GM12865 (cell line): ENCODE measurements at regions not wholly inside any gene's neighbourhood (a gene's known extent, or its start where the extent isn't known, plus 50 kb on each side); places are given as distances from the start of the nearest gene placed in this dataset.
A peak's percentile ranks its signal among the peaks of the same experiment; 100 is the strongest.

ENCODE experiments used
- DNase-seq: peaks from one replicate; pipeline ENCODE4 v3.0.0; 2010; ENCODE audit warnings: low read depth
- H3K4me3 ChIP-seq: 2 replicates; pipeline ENCODE4 v1.5.1; 2011; ENCODE audit warnings: mild to moderate bottlenecking, low read depth, low read length, control low read depth
- TF ChIP-seq, protein P1 (sequence below): IDR thresholded peaks from 2 replicates; pipeline ENCODE4 v1.5.1; 2011; ENCODE audit warnings: low read length, control low read depth, low read depth, inconsistent platforms; ENCODE audit not compliant: insufficient read depth; ENCODE audit errors: missing control alignments

DNA sequence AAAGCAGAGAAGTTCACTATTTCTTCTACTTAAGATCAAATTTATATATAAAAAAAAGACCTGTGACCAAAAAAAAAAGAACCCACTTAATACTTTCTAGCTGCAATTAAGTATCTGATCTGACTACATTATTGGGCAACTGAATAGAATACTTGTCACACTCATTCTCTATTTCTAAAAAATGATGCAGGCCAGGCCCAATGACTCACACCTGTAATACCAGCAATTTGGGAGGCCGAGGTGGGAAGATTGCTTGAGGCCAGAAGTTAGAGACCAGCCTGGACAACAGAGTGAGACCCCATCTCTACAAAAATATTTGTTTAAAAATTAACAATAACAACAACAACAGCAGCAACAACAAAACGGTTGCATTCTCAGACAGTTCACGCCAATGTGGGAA is 108.8 kb upstream of the BMP2K start:
- TF ChIP-seq, protein P1, sequence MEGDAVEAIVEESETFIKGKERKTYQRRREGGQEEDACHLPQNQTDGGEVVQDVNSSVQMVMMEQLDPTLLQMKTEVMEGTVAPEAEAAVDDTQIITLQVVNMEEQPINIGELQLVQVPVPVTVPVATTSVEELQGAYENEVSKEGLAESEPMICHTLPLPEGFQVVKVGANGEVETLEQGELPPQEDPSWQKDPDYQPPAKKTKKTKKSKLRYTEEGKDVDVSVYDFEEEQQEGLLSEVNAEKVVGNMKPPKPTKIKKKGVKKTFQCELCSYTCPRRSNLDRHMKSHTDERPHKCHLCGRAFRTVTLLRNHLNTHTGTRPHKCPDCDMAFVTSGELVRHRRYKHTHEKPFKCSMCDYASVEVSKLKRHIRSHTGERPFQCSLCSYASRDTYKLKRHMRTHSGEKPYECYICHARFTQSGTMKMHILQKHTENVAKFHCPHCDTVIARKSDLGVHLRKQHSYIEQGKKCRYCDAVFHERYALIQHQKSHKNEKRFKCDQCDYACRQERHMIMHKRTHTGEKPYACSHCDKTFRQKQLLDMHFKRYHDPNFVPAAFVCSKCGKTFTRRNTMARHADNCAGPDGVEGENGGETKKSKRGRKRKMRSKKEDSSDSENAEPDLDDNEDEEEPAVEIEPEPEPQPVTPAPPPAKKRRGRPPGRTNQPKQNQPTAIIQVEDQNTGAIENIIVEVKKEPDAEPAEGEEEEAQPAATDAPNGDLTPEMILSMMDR, result no peak
- DNase-seq, result no peak
- H3K4me3 ChIP-seq, result no peak overlapping the region

DNA sequence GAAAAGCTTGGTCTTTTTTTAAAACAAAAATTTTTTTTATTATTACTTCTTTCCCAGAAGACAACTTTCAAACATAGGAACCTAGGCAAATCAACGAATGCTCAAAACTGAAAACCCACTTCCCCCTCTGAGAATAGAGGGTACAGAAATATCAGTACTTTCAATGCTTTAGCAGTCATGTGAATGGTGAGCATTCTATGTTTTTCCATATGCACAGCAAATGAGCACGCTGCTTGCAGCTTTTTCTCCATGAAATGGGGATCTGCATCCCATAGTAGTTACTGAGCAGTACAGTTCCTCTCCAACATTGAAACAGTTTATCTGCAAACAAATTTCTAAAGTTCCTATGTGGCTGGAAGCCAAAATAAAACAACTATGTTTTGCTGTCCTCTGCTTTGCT is 108.4 kb upstream of the BMP2K start:
- no peak overlapping the region for H3K4me3 ChIP-seq
- DNase-seq, result peak; percentile 59
- TF ChIP-seq, protein P1, result no peak

DNA sequence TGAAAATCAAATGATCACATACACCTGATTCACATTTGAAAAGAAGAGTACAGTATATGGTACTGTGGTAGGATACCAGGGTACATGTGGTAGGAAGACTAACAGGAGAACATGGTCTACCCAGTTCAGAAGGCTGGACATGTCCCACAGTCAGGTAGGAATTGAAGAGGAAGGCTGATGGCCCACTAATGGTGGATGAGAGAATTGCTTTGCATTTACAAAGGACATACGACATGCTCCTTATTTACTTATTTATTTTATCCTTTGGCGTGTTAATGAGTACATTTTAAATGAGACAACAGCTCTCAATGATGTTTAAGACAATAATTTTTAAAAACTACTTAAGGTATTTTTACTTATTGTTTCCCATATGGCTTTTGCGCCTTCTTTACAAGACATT is 106.7 kb upstream of the BMP2K start:
- TF ChIP-seq, protein P1, result peak; percentile 16
- DNase-seq, result peak; percentile 22
- no peak overlapping the region for H3K4me3 ChIP-seq

DNA sequence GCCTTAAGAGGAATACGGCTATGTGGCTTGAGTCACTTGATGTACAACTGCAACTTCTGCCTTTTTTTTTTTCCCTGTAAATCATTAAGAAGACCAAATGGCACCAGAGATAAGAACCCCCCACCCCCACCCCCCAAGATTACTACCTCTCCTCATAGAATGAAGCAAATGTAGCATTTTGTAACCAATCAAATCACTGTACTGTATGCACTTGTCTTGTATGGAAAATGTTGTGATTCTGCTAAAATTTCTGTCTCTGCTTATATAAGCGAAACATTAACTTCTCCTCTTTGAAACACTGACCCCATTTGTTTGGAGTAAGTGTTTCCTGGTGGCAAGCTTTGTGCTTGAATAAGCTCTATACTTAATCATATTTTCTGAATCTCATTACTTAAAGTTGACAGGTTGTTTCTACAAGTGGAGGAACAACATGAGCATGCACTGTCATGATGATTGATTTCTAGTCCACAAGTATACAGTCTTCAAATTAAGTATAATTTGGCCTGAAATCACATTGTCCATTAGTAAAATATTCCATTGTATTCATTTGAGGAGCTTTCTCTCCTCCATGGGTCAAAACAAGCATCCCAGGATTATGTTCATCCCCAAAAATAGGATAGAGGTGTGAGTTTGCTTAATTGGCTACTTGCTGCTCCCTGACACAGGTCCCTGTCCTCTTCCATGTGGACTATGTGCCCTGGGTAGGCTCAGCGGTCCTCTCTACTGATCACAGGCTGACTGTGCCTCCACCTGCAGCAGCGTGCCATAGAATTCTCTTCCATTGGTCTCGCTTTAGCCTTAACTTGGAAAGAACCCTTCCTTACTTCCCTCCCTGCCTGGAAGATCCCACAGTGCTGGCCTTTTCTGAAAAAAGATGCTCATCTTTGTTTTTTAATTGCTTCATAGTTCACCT is 104.0 kb upstream of the BMP2K start:
- H3K4me3 ChIP-seq, result no peak overlapping the region
- no peak for DNase-seq
- TF ChIP-seq, protein P1, result no peak

DNA sequence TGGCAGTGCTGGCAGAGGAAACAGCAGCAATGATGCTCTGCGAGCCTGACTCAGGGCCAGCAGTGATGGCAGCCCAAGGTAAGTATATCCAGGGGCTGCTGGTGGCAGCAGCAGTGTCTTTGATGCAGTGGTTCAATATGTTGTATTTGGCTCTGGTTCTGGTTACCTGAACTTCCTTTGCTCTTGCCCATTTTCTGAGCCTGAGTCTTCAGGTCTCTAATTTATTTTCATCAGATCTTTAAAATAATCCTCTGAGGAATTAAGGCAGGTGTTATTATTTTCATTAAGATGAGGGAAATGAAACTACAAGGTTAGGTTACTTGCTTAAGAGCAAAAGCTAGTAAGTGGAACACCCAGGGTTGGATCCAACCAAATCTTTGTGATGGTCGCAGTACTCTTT is 102.8 kb upstream of the BMP2K start:
- TF ChIP-seq, protein P1, result no peak
- no peak for DNase-seq
- H3K4me3 ChIP-seq, result no peak overlapping the region

DNA sequence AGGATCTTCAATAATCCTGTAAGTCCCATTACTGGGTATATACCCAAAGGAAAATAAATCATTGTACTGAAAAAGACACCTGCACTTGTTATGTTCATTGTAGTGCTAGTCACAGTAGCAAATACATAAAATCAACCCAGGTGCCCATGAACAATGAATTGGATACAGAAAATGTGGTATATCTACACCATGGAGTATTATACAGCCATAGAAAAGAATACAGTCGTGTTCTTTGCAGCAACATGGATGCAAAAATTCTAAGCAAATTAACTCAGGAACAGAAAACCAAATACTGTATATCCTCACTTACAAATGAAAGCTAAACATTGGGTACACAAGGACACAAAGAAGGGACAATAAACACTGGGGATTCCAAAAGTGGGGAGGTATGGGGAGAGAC is 100.8 kb upstream of the BMP2K start:
- H3K4me3 ChIP-seq, result no peak overlapping the region
- no peak for DNase-seq
- TF ChIP-seq, protein P1, result no peak

DNA sequence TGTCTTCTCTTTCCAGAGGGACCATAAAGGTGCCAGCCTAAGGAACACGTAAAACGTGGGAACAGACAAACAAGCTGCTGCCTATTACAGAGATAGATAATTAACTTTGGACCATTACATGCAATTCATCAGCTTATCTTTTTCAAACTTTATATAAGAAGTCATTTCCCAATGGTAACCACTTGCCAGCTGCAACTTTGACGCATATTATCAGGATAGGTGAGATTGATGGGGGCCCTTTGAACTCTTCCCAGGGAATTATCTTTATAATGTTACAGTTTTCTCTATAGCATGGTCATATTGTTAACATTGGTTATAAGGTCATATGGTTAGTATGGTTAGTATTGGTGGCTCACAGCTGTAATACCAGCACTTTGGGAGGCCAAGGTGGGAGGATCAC is 94.1 kb upstream of the BMP2K start:
- H3K4me3 ChIP-seq, result no peak overlapping the region
- TF ChIP-seq, protein P1, result no peak
- no peak for DNase-seq
